K562 (cell line): ENCODE measurements at regions not wholly inside any gene's neighbourhood (a gene's known extent, or its start where the extent isn't known, plus 50 kb on each side); places are given as distances from the start of the nearest gene placed in this dataset.

ENCODE experiments used
- ATAC-seq: fragments of 200-7000 bp; cut with Tn5 transposase; 3 replicates; pipeline ENCODE4 v1.9.1; 2020; ENCODE audit warnings: moderate library complexity
- BruUV-seq: library from RNA; stranded (reverse); fragments of 400-500 nt; replicated peaks from 2 replicates; lab custom pipeline; 2021; lab: Mats Ljungman, UMichigan
- CTCF ChIA-PET: fragments of 300-600 bp; formaldehyde crosslinking; extraction: SDS; loops from one replicate; lab custom pipeline; 2021; ENCODE audit warnings: low intra/inter-chr PET ratio; lab: Yijun Ruan, JAX
- POLR2A ChIA-PET: fragments of 300-600, 350-650 bp; sonication (Branson Sonifier 250); formaldehyde crosslinking; extraction: SDS; loops from one replicate; lab custom pipeline; 2021; ENCODE audit warnings: antibody characterized with exemption, inconsistent platforms; lab: Yijun Ruan, JAX
- DNase-seq, 4 experiments: peaks; one replicate each; pipeline versions ENCODE4 v3.0.0 to v3.0.0-alpha.2; 2011 to 2018; ENCODE audit warnings: low spot score in 3 of 4, mixed read lengths in 3 of 4; ENCODE audit errors: extremely low read depth in 1 of 4
- FAIRE-seq: peaks from 2 replicates; lab custom pipeline; 2011; peaks lifted over from hg19 to GRCh38; lab: Jason Lieb, UNC
- H2AFZ ChIP-seq: 2 replicates; pipeline ENCODE4 v1.6.0; 2011; ENCODE audit warnings: low read depth, low read length, control low read depth, inconsistent platforms
- H3K27ac ChIP-seq: fragments of 200-600 bp; 3 replicates; pipeline ENCODE4 v1.8.0; 2011; ENCODE audit warnings: low read depth, mild to moderate bottlenecking, control low read depth, inconsistent platforms, low read length, moderate library complexity, mixed read lengths; ENCODE audit errors: extremely low read depth
- H3K27me3 ChIP-seq, 2 experiments: fragments of 300-600 bp in 1 of 2; 2 replicates in 1 of 2; 3 replicates in 1 of 2; pipeline versions ENCODE4 v1.6.0 to v1.8.0; 2011; ENCODE audit warnings: inconsistent platforms in 2 of 2, low read length in 2 of 2, mild to moderate bottlenecking in 1 of 2, mixed read lengths in 1 of 2, moderate library complexity in 1 of 2; ENCODE audit not compliant: control insufficient read depth in 2 of 2, insufficient read depth in 2 of 2
- H3K36me3 ChIP-seq: fragments of 300-600 bp; 3 replicates; pipeline ENCODE4 v1.8.0; 2011; ENCODE audit warnings: mild to moderate bottlenecking, low read length, inconsistent platforms; ENCODE audit not compliant: control insufficient read depth, insufficient read depth
- H3K4me1 ChIP-seq, 2 experiments: fragments of 200-600 bp in 1 of 2; replicated peaks in 1 of 2; 2 replicates in 1 of 2; 3 replicates in 1 of 2; pipeline versions ENCODE4 v1.5.1 to v1.8.0; 2011; ENCODE audit warnings: inconsistent platforms in 2 of 2, low read length in 2 of 2, mild to moderate bottlenecking in 1 of 2, mixed read lengths in 1 of 2, moderate library complexity in 1 of 2; ENCODE audit not compliant: control insufficient read depth in 2 of 2, insufficient read depth in 2 of 2
- H3K4me2 ChIP-seq: 2 replicates; pipeline ENCODE4 v1.6.1; 2011; ENCODE audit warnings: low read length, control low read depth, inconsistent platforms, mixed read lengths; ENCODE audit not compliant: insufficient read depth
- H3K4me3 ChIP-seq: fragments of 200-600 bp; sonication (generic), shearing (Covaris generic); 2 replicates; pipeline ENCODE4 v1.5.1; 2016; ENCODE audit warnings: control low read depth, inconsistent platforms
- H3K79me2 ChIP-seq: fragments of 200-600 bp; 3 replicates; pipeline ENCODE4 v1.8.0; 2011; ENCODE audit warnings: low read length, inconsistent platforms; ENCODE audit not compliant: control insufficient read depth, insufficient read depth
- H3K9ac ChIP-seq, 2 experiments: 2 replicates each; pipeline versions ENCODE4 v1.6.0 to v1.6.1; 2011; ENCODE audit warnings: low read depth in 2 of 2, low read length in 2 of 2, control low read depth in 1 of 2, inconsistent platforms in 1 of 2, mild to moderate bottlenecking in 1 of 2, mixed read lengths in 1 of 2; ENCODE audit not compliant: insufficient read depth in 1 of 2
- H3K9me1 ChIP-seq: one replicate; pipeline ENCODE4 v1.6.0; 2011; ENCODE audit warnings: inconsistent platforms, mild to moderate bottlenecking, low read length, moderate library complexity; ENCODE audit not compliant: control insufficient read depth, insufficient read depth
- H3K9me3 ChIP-seq: replicated peaks from 2 replicates; pipeline ENCODE4 v1.5.1; 2011; ENCODE audit warnings: low read depth, low read length, inconsistent platforms; ENCODE audit not compliant: control insufficient read depth, insufficient read depth
- H4K20me1 ChIP-seq: replicated peaks from 2 replicates; pipeline ENCODE4 v1.6.1; 2011; ENCODE audit warnings: low read length, inconsistent platforms, mixed read lengths; ENCODE audit not compliant: control insufficient read depth, insufficient read depth
- CBFA2T3 ChIP-seq: fragments of 450-650 bp; IDR thresholded peaks from 2 replicates; pipeline ENCODE4 v1.6.1; 2017
- CBFB ChIP-seq: sonication (generic); formaldehyde crosslinking; IDR thresholded peaks from 2 replicates; pipeline ENCODE4 v1.4.0; 2020; ENCODE audit warnings: mild to moderate bottlenecking, missing genetic modification reagents
- CREB1 ChIP-seq, 2 experiments: sonication (generic) in 1 of 2; formaldehyde crosslinking in 1 of 2; IDR thresholded peaks; 2 replicates each; pipeline versions ENCODE4 v1.6.1 to v1.8.0; 2012 to 2022; ENCODE audit warnings: inconsistent platforms in 1 of 2, mild to moderate bottlenecking in 1 of 2, missing genetic modification reagents in 1 of 2, moderate library complexity in 1 of 2
- EP300 ChIP-seq: IDR thresholded peaks from 2 replicates; pipeline ENCODE4 v1.6.1; 2012; ENCODE audit warnings: low read length, improper control_type of control experiment
- FOS ChIP-seq: IDR thresholded peaks from 3 replicates; pipeline ENCODE4 v1.6.1; 2011; ENCODE audit not compliant: insufficient read length; ENCODE audit errors: extremely low read depth
- HDAC2 ChIP-seq: fragments of 450-650 bp; IDR thresholded peaks from 2 replicates; pipeline ENCODE4 v1.6.1; 2016; ENCODE audit warnings: mild to moderate bottlenecking
- HDGF ChIP-seq: fragments of 450-650 bp; IDR thresholded peaks from 2 replicates; pipeline ENCODE4 v1.6.1; 2016
- MBD2 ChIP-seq: sonication (generic); IDR thresholded peaks from 2 replicates; pipeline ENCODE4 v1.6.1; 2016; ENCODE audit warnings: low read depth, borderline replicate concordance
- NR4A1 ChIP-seq, 2 experiments: fragments of 250-450 bp in 1 of 2; fragments of 450-650 bp in 1 of 2; sonication (Bioruptor Pico) in 1 of 2; IDR thresholded peaks; 2 replicates each; pipeline versions ENCODE4 v1.4.0 to v1.6.1; 2016 to 2020; ENCODE audit warnings: mild to moderate bottlenecking in 2 of 2, missing compliant biosample characterization in 1 of 2, missing genetic modification characterization in 1 of 2, moderate library complexity in 1 of 2
- RBM15 ChIP-seq: fragments of 200-400 bp; formaldehyde crosslinking; IDR thresholded peaks from 2 replicates; pipeline ENCODE4 v1.6.1; 2018; ENCODE audit warnings: mild to moderate bottlenecking, low read length, moderate library complexity; ENCODE audit not compliant: insufficient read depth
- RCOR1 ChIP-seq, 2 experiments: IDR thresholded peaks; 2 replicates each; pipeline ENCODE4 v1.6.1; 2012; ENCODE audit warnings: low read depth in 2 of 2, low read length in 2 of 2, borderline replicate concordance in 1 of 2, improper control_type of control experiment in 1 of 2
- USF1 ChIP-seq: sonication (generic); formaldehyde crosslinking; IDR thresholded peaks from 2 replicates; pipeline ENCODE4 v1.9.0; 2022; ENCODE audit warnings: mild to moderate bottlenecking, missing genetic modification reagents
- ZBTB17 ChIP-seq: fragments of 450-650 bp; formaldehyde crosslinking; IDR thresholded peaks from 2 replicates; pipeline ENCODE4 v1.4.0; 2020; ENCODE audit warnings: mild to moderate bottlenecking
- ZNF584 ChIP-seq: fragments of 200-800 bp; sonication (Bioruptor generic); IDR thresholded peaks from 2 replicates; pipeline ENCODE4 v1.6.1; 2016; ENCODE audit warnings: low read depth, mild to moderate bottlenecking, missing genetic modification characterization, missing compliant biosample characterization
- WGBS: fragments of 100-300 bp; shearing (Covaris generic); methylation state at CpG from one replicate; pipeline ENCODE4 v1.1.6; 2016; ENCODE audit warnings: low coverage, mixed read lengths; ENCODE audit not compliant: insufficient coverage; ENCODE audit errors: missing lambda C conversion rate; 5-methylcytosine and 5-hydroxymethylcytosine counted together
- in situ Hi-C: fragments of 300-500 bp; cut with MboI; formaldehyde crosslinking; loops from 4 replicates; pipeline ENCODE4 v1.15.0; 2018; ENCODE audit warnings: inconsistent platforms, mixed read lengths
- intact Hi-C: fragments of 100-400 bp; cut with micrococcal nuclease; formaldehyde crosslinking; loops from 2 replicates; pipeline ENCODE4 v1.14.2; 2022
- TF ChIP-seq, protein P1 (sequence below): fragments of 250-450 bp; sonication (Bioruptor Pico); IDR thresholded peaks from 2 replicates; pipeline ENCODE4 v1.8.0; 2022; ENCODE audit warnings: moderate library complexity, mild to moderate bottlenecking, inconsistent platforms

GRCh38 chr11:116556483-116556882, 216.3 kb downstream of the BUD13 start:
- H3K4me2 ChIP-seq, result no peak overlapping the region
- H4K20me1 ChIP-seq, result peaks cover 5% of the 10 kb centered on the region; the same call in 1 of the 2 replicates
- H3K4me3 ChIP-seq, result no peak overlapping the region
- H3K9ac ChIP-seq, result no peak overlapping the region
- BruUV-seq, result no TSS peak
- TF ChIP-seq, protein P1, sequence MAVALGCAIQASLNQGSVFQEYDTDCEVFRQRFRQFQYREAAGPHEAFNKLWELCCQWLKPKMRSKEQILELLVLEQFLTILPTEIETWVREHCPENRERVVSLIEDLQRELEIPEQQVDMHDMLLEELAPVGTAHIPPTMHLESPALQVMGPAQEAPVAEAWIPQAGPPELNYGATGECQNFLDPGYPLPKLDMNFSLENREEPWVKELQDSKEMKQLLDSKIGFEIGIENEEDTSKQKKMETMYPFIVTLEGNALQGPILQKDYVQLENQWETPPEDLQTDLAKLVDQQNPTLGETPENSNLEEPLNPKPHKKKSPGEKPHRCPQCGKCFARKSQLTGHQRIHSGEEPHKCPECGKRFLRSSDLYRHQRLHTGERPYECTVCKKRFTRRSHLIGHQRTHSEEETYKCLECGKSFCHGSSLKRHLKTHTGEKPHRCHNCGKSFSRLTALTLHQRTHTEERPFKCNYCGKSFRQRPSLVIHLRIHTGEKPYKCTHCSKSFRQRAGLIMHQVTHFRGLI (CRISPR knock-in tag), result no peak
- TF ChIP-seq NR4A1 (CRISPR knock-in tag; IDR thresholded peaks at IDR 0.05), result no peak
- no peak for TF ChIP-seq NR4A1 (tag; IDR thresholded peaks at IDR 0.05)
- TF ChIP-seq RCOR1 (IDR thresholded peaks at IDR 0.05; ENCODE audit: borderline replicate concordance in 1 of 2, low read depth in 2 of 2, low read length in 2 of 2), result no peak
- TF ChIP-seq FOS, result no peak
- no peak for TF ChIP-seq CREB1 (IDR thresholded peaks at IDR 0.05)
- TF ChIP-seq CREB1 (CRISPR knock-in tag; IDR thresholded peaks at IDR 0.05), result no peak
- TF ChIP-seq MBD2, result no peak
- no peak for TF ChIP-seq ZBTB17 (CRISPR knock-in tag)
- no peak for TF ChIP-seq RBM15
- TF ChIP-seq EP300, result no peak
- TF ChIP-seq CBFB, result no peak
- no peak for TF ChIP-seq CBFA2T3
- no peak for TF ChIP-seq HDAC2
- no peak for TF ChIP-seq HDGF
- no peak for TF ChIP-seq ZNF584 (CRISPR knock-in tag)
- no peak for TF ChIP-seq USF1 (CRISPR knock-in tag)
- ChIA-PET POLR2A (interaction anchor here (0.7 kb wide), 1 partner anchor 8 kb away, joined by 3 read pairs; no protein-coding TSS in a partner anchor), CTCF (no interaction called here)
- H2AFZ ChIP-seq, result no peak overlapping the region
- no peak overlapping the region for H3K27ac ChIP-seq
- intact Hi-C loops, result no loop called here
- H3K4me1 ChIP-seq, result no peaks in the 10 kb centered on the region
- no peak for DNase-seq
- WGBS, result 0% methylated on average over 2 of the region's 2 CpGs
- ATAC-seq, result no peak
- H3K79me2 ChIP-seq, result no peaks in the 10 kb centered on the region
- peaks cover 2 to 31% of the 10 kb centered on the region in 2 experiments; a peak in 2 of 5 replicates for H3K27me3 ChIP-seq
- FAIRE-seq, result no peak
- H3K9me3 ChIP-seq, result no peaks in the 10 kb centered on the region
- in situ Hi-C loops, result no loop called here
- no peaks in the 10 kb centered on the region for H3K36me3 ChIP-seq
- no peaks in the 10 kb centered on the region for H3K9me1 ChIP-seq
